ENCODE measurements at regions not wholly inside any gene's neighbourhood (a gene's known extent, or its start where the extent isn't known, plus 50 kb on each side); places are given as distances from the start of the nearest gene placed in this dataset.
"Not testable (repeated sequence)": the region's sequence is repeated elsewhere in the genome, so short reads cannot be mapped to it uniquely, and the experiment has no call there.

DNA sequence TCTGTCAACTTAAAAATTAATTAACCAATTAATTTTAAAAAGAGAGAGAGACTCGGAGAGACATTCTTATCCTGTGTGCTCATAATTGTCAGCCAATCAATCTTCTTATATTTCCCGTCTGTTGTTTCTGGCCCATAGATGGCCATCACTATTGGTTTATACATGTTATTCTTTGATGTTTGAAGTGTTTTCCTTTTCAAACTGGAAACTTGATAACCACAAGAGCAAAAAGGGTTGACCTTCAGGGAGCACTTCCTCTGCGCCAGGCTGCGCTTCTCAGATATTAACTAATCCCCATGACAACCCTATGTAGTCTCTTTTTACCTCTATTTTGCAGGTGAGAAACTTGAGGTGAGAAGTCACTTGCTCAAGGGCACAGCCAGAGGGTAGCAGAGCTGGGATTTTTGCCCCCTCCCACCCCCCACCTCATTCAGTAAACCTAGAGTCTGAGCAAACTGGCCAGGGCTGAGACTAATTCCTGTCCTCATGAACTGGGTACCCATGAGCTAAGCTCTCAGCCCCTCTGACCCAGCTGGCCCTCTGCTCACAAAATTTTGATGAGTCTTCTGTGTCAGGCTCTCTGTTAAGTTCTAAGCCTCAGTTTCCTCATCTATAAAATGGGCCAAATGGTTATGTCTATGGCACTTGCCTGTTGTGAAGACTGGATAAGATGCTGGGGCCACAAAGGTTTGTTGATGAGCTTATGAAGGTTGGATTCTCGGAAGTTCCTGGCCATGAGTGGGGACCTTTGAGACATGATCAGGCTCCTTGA, 86.0 kb upstream of the SH3PXD2B start:
- no peak overlapping the region for H3K4me3 ChIP-seq (replicated peaks; ENCODE audit: low read depth, low read length)
- TF ChIP-seq, protein P1, sequence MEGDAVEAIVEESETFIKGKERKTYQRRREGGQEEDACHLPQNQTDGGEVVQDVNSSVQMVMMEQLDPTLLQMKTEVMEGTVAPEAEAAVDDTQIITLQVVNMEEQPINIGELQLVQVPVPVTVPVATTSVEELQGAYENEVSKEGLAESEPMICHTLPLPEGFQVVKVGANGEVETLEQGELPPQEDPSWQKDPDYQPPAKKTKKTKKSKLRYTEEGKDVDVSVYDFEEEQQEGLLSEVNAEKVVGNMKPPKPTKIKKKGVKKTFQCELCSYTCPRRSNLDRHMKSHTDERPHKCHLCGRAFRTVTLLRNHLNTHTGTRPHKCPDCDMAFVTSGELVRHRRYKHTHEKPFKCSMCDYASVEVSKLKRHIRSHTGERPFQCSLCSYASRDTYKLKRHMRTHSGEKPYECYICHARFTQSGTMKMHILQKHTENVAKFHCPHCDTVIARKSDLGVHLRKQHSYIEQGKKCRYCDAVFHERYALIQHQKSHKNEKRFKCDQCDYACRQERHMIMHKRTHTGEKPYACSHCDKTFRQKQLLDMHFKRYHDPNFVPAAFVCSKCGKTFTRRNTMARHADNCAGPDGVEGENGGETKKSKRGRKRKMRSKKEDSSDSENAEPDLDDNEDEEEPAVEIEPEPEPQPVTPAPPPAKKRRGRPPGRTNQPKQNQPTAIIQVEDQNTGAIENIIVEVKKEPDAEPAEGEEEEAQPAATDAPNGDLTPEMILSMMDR (IDR thresholded peaks at IDR 0.05; ENCODE audit: low read depth, low read length, missing control alignments), result no peak

DNA sequence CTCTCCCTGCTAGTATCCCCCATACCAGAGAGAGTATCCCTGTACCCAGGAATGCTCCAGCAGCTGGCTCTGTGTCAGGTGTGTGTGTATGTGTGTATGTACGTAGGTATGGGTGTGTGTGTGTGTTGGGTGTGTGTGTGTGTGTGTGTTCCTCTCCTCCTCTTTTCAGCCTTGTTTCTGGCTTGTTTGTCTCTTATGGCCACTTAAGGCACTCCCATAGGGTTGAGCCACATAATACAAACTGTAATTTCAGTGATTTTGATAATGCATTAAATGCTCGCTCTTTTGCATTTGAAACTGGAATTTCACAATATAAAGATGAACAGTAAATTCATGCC, 80.8 kb upstream of the SH3PXD2B start:
- TF ChIP-seq, protein P1 (IDR thresholded peaks at IDR 0.05; ENCODE audit: low read depth, low read length, missing control alignments), result no peak
- no peak overlapping the region for H3K4me3 ChIP-seq (replicated peaks; ENCODE audit: low read depth, low read length)
- DNase-seq (ENCODE audit: extremely low read depth, low read depth), result no peak

More for the DNA sequence above, 86.0 kb upstream of the SH3PXD2B start:
- no peak for DNase-seq (ENCODE audit: extremely low read depth, low read depth)

DNA sequence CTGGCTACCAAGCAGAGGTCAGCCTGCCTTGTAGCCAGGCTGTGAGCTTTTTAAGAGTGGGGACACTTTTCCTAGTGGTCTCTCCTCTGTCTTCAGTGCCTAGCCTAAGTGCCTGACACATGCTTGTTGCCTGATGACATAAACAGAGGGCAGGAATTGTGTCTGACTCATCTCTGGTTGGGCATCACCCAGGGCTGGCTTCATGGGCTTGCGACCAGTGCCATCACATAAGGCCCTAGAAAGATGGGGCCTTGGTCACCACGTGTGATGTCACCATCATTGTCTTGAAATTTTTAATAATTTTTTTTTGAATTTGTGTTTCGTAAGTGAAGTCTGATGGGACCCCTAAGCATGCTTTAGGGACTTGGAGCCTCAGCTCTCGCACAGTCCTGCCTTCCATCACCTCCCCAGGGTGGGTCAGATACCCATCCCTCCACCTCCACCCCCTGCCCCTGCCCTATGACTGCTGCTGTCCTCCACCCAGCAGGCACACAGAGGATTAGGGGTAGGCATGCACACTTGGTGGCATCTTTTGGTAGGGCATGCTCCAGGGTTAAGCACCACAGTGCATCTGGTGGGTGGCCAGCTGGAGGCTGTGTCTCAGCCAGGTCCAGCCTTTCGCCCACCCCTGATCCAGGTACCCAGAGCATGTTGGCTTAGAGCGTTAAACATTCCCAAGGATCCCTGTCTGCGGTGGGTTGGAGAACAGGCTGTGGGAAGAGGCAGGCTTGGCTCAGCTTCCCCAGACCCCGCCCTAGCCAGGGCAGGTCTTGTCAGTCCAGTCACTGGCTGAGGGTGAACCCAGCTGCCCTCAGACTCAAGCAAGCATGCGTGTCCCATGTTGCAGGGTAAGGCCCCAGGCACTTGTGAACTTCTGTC, 80.1 kb upstream of the SH3PXD2B start:
- TF ChIP-seq, protein P1 (IDR thresholded peaks at IDR 0.05; ENCODE audit: low read depth, low read length, missing control alignments), result no peak
- DNase-seq (ENCODE audit: extremely low read depth, low read depth), result no peak
- H3K4me3 ChIP-seq (replicated peaks; ENCODE audit: low read depth, low read length), result no peak overlapping the region

DNA sequence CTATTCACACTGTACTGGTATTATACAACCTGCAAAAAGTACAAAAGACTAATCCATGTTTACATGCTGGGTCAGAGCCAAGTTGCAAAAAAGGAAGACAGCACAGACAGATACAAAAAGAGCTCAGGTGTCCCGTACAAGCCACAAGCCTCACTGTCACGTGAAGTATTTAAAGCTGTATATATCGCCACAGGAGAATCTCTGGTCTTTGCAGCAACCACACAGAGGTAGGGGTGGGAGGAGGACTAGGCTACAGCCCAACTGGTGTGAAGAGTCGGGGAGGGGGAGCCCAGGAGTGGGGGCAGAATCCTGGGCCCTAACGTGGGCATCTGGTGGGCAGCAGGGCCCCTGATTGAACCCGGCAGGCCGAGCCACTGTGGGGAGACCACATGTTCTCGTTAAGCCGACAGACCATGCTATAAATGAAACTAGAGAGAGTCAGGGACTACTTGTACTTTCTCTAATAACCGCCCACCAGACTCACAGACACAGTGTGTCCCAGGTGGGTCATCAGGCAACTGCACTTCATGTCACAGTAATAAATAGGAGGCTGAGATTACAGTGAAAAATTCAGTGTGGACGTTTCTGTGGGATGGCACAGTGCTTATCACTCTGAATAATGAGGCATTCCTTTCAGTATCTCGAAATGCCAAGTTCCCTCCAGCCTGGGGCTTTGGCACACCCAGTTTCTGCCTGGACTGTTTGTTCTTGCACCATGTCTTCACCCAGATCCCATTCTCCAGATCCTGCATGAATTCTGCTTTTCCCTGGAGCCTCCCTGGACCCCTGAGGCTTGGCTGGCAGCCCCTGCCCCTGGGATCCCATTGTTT, 79.3 kb upstream of the SH3PXD2B start:
- TF ChIP-seq, protein P1 (IDR thresholded peaks at IDR 0.05; ENCODE audit: low read depth, low read length, missing control alignments), result no peak
- no peak for DNase-seq (ENCODE audit: extremely low read depth, low read depth)
- no peak overlapping the region for H3K4me3 ChIP-seq (replicated peaks; ENCODE audit: low read depth, low read length)

DNA sequence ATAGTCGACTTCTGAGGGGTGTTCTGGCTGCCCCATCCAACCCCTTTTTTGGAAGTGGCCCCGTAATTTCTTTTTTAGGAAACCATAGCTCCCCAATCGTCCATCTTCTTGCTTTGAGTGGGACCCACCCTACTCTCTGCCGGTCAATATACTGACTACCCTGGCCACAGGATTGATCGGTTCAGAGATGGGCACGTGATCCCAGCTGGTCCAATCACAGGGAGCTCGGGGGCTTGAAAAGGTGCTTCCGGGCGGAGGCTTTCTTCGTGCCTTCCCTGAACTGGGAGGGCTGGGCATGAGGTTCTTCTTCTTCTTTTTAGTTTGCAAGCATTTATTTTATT, 78.7 kb upstream of the SH3PXD2B start:
- TF ChIP-seq, protein P1 (IDR thresholded peaks at IDR 0.05; ENCODE audit: low read depth, low read length, missing control alignments), result no peak
- no peak for DNase-seq (ENCODE audit: extremely low read depth, low read depth)
- H3K4me3 ChIP-seq (replicated peaks; ENCODE audit: low read depth, low read length), result no peak overlapping the region

DNA sequence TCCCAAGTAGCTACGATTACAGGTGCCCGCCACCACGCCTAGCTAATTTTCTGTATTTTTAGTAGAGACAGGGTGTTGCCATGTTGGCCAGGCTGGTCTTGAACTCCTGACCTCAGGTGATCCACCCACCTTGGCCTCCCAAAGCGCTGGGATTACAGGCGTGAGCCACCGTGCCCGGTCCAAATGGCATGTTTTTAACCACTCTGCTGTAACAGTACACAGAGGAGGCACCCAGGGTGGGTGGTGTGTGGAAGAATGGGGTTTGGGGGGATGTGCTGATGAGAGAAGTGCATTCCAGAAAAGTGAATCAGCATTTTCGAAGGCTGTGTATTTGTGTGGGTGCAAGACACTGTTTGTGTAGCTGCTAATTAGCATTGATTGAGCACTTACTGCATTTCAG, 78.1 kb upstream of the SH3PXD2B start:
- H3K4me3 ChIP-seq (replicated peaks; ENCODE audit: low read depth, low read length); DNase-seq (ENCODE audit: extremely low read depth, low read depth): not testable (repeated sequence)

DNA sequence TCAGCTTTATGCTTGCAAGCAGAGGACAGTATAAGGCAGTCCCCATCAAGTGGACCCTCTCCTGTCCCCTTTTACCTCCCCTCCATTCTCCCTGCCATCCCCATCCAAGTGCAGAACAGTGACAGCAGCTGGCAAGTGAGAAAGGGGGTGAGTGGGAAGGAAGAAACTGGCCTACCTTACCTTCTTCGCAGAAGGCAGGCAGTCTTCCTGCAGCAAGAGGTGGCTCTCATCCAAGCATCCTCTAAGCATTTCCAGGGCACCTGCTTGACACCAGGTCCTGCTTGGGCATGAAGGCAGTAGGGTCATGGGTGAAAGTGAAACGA, 77.3 kb upstream of the SH3PXD2B start:
- DNase-seq (ENCODE audit: extremely low read depth, low read depth), result no peak
- TF ChIP-seq, protein P1 (IDR thresholded peaks at IDR 0.05; ENCODE audit: low read depth, low read length, missing control alignments), result no peak
- no peak overlapping the region for H3K4me3 ChIP-seq (replicated peaks; ENCODE audit: low read depth, low read length)

Measured in HFF-Myc (cell line).